Right lobe of liver (tissue), 6 donors: ENCODE measurements at regions not wholly inside any gene's neighbourhood (a gene's known extent, or its start where the extent isn't known, plus 50 kb on each side); places are given as distances from the start of the nearest gene placed in this dataset.
A peak's percentile ranks its signal among the peaks of the same experiment; 100 is the strongest.

ENCODE experiments used
- ATAC-seq, 4 donors: fragments of 200-7000 bp; cut with Tn5 transposase; one replicate each; pipeline ENCODE4 v1.9.1; 2020; ENCODE audit warnings: mild to moderate bottlenecking in 4 of 4, moderate library complexity in 4 of 4
- DNase-seq, 3 donors: peaks; one replicate each; pipeline ENCODE4 v3.0.0-alpha.2; 2020
- H3K27ac ChIP-seq, 3 donors: fragments of 200-600 bp; one replicate each; pipeline ENCODE4 v1.8.0; 2022
- H3K27me3 ChIP-seq, 2 donors: fragments of 200-600 bp; one replicate each; pipeline ENCODE4 v1.8.0; 2022
- H3K36me3 ChIP-seq, 4 donors: fragments of 200-600 bp; sonication (generic) in 1 of 4; one replicate each; pipeline versions ENCODE4 v1.5.1 to v1.8.0; 2017 to 2022; ENCODE audit warnings: control low read depth in 1 of 4
- H3K4me1 ChIP-seq, 4 donors: fragments of 200-600 bp; sonication (generic) in 1 of 4; one replicate each; pipeline versions ENCODE4 v1.5.1 to v1.8.0; 2017 to 2022; ENCODE audit warnings: control low read depth in 1 of 4
- H3K4me3 ChIP-seq, 3 donors: fragments of 200-600 bp; one replicate each; pipeline ENCODE4 v1.8.0; 2022
- H3K9me3 ChIP-seq, 4 donors: fragments of 200-600 bp; sonication (generic) in 1 of 4; one replicate each; pipeline versions ENCODE4 v1.5.1 to v1.8.0; 2017 to 2022; ENCODE audit warnings: control low read depth in 1 of 4
- CTCF ChIP-seq, 4 donors: fragments of 200-600 bp in 3 of 4; fragments of 450-650 bp in 1 of 4; IDR thresholded peaks; one replicate each; pipeline versions ENCODE4 v1.5.1 to v1.8.0; 2016 to 2022; ENCODE audit warnings: antibody characterized with exemption in 4 of 4, mild to moderate bottlenecking in 2 of 4
- POLR2A ChIP-seq: fragments of 450-650 bp; IDR thresholded peaks from one replicate; pipeline ENCODE4 v1.6.1; 2017; ENCODE audit warnings: antibody characterized with exemption, mild to moderate bottlenecking
- WGBS: methylation state at CpG from one replicate; pipeline ENCODE4 v1.1.6; 2018; ENCODE audit warnings: low coverage, low lambda C conversion rate; ENCODE audit not compliant: insufficient coverage; ENCODE audit errors: missing lambda C conversion rate; 5-methylcytosine and 5-hydroxymethylcytosine counted together
- intact Hi-C, 2 donors: fragments of 100-400 bp; cut with DNase I; formaldehyde crosslinking; loops; one replicate each; pipeline versions ENCODE4 v1.11.2 to v1.14.1; 2022
- donor health status: DM: no; HTN: yes; CAD: no.
- donor health status: DM: no; HTN: no; CAD: no.
- donor health status: DM: no; HTN: no; CAD: no.
- donor health status: DM: no; HTN: yes; CAD: no.
- donor health status: DM: no; HTN: yes; CAD: no.

DNA sequence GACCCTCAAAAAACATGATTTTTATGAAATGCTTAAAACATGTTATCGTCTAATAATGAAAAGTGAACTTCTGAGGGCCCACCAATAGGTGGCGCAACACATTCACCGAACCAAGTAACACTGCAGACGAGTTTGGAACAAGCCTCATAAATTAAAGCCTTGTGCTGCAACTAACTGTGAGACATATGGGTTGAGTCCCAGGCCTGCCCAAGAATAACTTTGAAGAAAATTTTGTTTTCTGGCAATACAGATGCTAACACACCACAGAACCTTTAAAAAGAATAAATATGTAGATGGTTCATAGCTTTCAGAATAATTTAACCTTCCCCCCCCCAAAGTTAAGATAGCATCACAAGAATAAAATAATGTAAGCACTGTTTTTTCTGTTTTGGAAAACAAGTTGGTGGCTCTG, 285.9 kb downstream of the RNF144A start:
- ATAC-seq, result peak; percentile 52 to 79 (median 72)
- DNase-seq, result peak in 1 of 3 donors; percentile 25
- H3K4me1 ChIP-seq, result no peaks in the 10 kb centered on the region
- no peaks in the 10 kb centered on the region for H3K9me3 ChIP-seq
- H3K36me3 ChIP-seq, result no peaks in the 10 kb centered on the region
- no peak overlapping the region for H3K4me3 ChIP-seq
- intact Hi-C loops, result no loop called here
- peak; percentile 71 to 93 (median 85) for TF ChIP-seq CTCF (IDR thresholded peaks at IDR 0.05)
- no peak for TF ChIP-seq POLR2A
- WGBS, result 3% methylated on average over 4 of the region's 4 CpGs
- no peak overlapping the region for H3K27ac ChIP-seq
- H3K27me3 ChIP-seq, result no peaks in the 10 kb centered on the region

GRCh38 chr2:7205151-7205830, 288.1 kb downstream of the RNF144A start:
- Histone ChIP-seq H3K9me3 (no peaks in the 10 kb centered on the region), H3K27ac (no peak overlapping the region), H3K36me3 (no peaks in the 10 kb centered on the region), H3K4me1 (no peaks in the 10 kb centered on the region), H3K4me3 (no peak overlapping the region), H3K27me3 (no peaks in the 10 kb centered on the region)
- DNase-seq, result no peak
- WGBS, result 54% methylated on average over 7 of the region's 9 CpGs
- intact Hi-C loops, result no loop called here
- TF ChIP-seq CTCF (IDR thresholded peaks at IDR 0.05) (no peak), POLR2A (no peak)
- ATAC-seq, result no peak

DNA sequence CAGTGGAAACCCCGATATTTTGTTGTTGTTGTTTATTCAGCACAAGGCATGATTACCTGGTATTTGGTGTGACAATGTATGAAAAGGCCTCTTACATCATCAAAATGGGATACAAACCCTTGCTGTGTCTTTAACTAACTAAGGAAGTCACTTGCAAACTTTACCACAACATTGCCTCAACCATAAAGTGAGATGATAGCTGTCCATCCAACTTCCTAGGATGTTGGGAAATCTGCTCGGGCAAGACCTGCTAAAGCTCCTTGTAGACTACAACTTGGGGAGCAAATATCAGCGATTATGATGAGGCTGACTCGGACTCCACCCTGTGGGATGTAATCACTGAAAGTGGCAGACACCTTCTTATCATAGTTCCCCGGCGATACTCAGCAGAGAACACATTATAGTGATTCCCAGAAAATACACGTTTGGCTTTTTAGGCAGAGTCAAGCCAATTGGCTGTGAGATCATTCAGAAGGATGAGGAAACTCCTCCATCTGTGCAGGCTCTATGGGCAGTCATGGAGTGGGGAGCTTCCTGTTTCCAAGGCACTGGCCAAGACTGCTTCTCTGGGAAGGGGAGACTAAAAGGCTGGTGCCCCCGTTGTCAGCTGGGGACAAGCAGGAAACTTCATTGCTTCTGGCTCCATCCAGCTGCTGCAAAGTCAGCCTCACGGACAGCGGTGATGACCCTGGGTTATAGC, 289.0 kb downstream of the RNF144A start:
- Histone ChIP-seq H3K36me3 (no peaks in the 10 kb centered on the region), H3K27ac (no peak overlapping the region), H3K4me3 (no peak overlapping the region), H3K4me1 (no peaks in the 10 kb centered on the region), H3K9me3 (no peaks in the 10 kb centered on the region), H3K27me3 (no peaks in the 10 kb centered on the region)
- TF ChIP-seq CTCF (IDR thresholded peaks at IDR 0.05) (no peak), POLR2A (no peak)
- intact Hi-C loops, result no loop called here
- ATAC-seq (no peak), DNase-seq (no peak)
- 49% methylated on average over 3 of the region's 10 CpGs for WGBS

GRCh38 chr2:7207631-7208030, 290.4 kb downstream of the RNF144A start:
- Histone ChIP-seq H3K27me3 (no peaks in the 10 kb centered on the region), H3K9me3 (no peaks in the 10 kb centered on the region), H3K36me3 (no peaks in the 10 kb centered on the region), H3K27ac (no peak overlapping the region), H3K4me1 (no peaks in the 10 kb centered on the region), H3K4me3 (no peak overlapping the region)
- no peak for DNase-seq
- TF ChIP-seq CTCF (IDR thresholded peaks at IDR 0.05) (no peak), POLR2A (no peak)
- WGBS, result 75% methylated on average over 4 of the region's 7 CpGs
- intact Hi-C loops, result no loop called here
- no peak for ATAC-seq
